Heart right ventricle (tissue), 16 donors: ENCODE measurements at regions not wholly inside any gene's neighbourhood (a gene's known extent, or its start where the extent isn't known, plus 50 kb on each side); places are given as distances from the start of the nearest gene placed in this dataset.

ENCODE experiments used
- ATAC-seq, 8 donors: fragments of 200-7000 bp; cut with Tn5 transposase; one replicate each; pipeline ENCODE4 v1.9.1; 2020; ENCODE audit warnings: mild to moderate bottlenecking in 8 of 8, moderate library complexity in 8 of 8, moderate number of reproducible peaks in 1 of 8
- DNase-seq, 2 donors: peaks; one replicate each; pipeline ENCODE4 v3.0.0-alpha.2; 2020
- H3K27ac ChIP-seq, 10 donors: fragments of 200-600 bp; sonication (generic) in 2 of 10; one replicate each; pipeline versions ENCODE4 v1.5.0 to v1.8.0; 2020 to 2022; ENCODE audit warnings: mild to moderate bottlenecking in 3 of 10
- H3K27me3 ChIP-seq, 7 donors: fragments of 200-600 bp; one replicate each; pipeline ENCODE4 v1.8.0; 2021 to 2022; ENCODE audit warnings: mild to moderate bottlenecking in 2 of 7
- H3K36me3 ChIP-seq, 9 donors: fragments of 200-600 bp; sonication (generic) in 1 of 9; one replicate each; pipeline versions ENCODE4 v1.5.0 to v1.8.0; 2020 to 2022; ENCODE audit warnings: mild to moderate bottlenecking in 2 of 9
- H3K4me1 ChIP-seq, 9 donors: fragments of 200-600 bp; sonication (generic) in 1 of 9; one replicate each; pipeline versions ENCODE4 v1.5.0 to v1.8.0; 2020 to 2022; ENCODE audit warnings: mild to moderate bottlenecking in 4 of 9
- H3K4me3 ChIP-seq, 10 donors: fragments of 200-600 bp; sonication (generic) in 2 of 10; one replicate each; pipeline versions ENCODE4 v1.5.0 to v1.8.0; 2020 to 2022; ENCODE audit warnings: mild to moderate bottlenecking in 7 of 10, moderate library complexity in 2 of 10
- H3K9me3 ChIP-seq, 11 donors: fragments of 200-600 bp in 10 of 11; sonication (generic) in 2 of 11; one replicate each; pipeline versions ENCODE4 v1.5.0 to v1.8.0; 2013 to 2022; ENCODE audit warnings: mild to moderate bottlenecking in 2 of 11, control low read depth in 1 of 11, moderate library complexity in 1 of 11
- WGBS, 2 donors: extraction: QIAGEN DNeasy Blood & Tissue Kit; methylation state at CpG; one replicate each; pipeline ENCODE4 v1.1.7; 2013; ENCODE audit warnings: inconsistent platforms in 1 of 2; 5-methylcytosine and 5-hydroxymethylcytosine counted together
- intact Hi-C, 10 donors: fragments of 100-400 bp; cut with DNase I; formaldehyde crosslinking; loops; one replicate each; pipeline versions ENCODE4 v1.11.1 to v1.14.2; 2022
- TF ChIP-seq, protein P1 (sequence below), 9 donors: fragments of 200-600 bp; sonication (generic) in 2 of 9; IDR thresholded peaks; one replicate each; pipeline versions ENCODE4 v1.5.0 to v1.8.0; 2021 to 2022; ENCODE audit warnings: antibody characterized with exemption in 9 of 9, mild to moderate bottlenecking in 5 of 9, moderate library complexity in 1 of 9
- donor health status: Arrhythmogenic right ventricular cardiomyopathy.
- donor health status: ischemic (EF 13 %, LVEDD 7.1; RV severe dilation, severe dysfunction).
- donor health status: healthy with polysubstance abuse.
- donor health status: DM: no; HTN: yes; CAD: no.
- donor health status: DM: no; HTN: no; CAD: no.
- donor health status: ischemic (EF 25% LVEDD 6.9; RV normal size, moderate dysfunction).
- donor health status: ischemic (EF 25% LVEDD 5.7; RV mildly dilated, moderate dysfunction).
- donor health status: healthy.
- donor health status: DM: yes; HTN: yes; CAD: no.
- donor health status: Ischemic cardiomyopathy.
- donor health status: ischemic (EF 35%, LVEDD 5.7; RV mildly dilated, moderate dysfunction).
- donor health status: nonischemic (EF 11% LVEDD 7.7; RV severe dilation, severe dysfunction).
- donor health status: DM: yes; HTN: yes; CAD: no.
- donor health status: PGD.
- donor health status: ischemic (EF 29% LVEDD 5.4; RV normal size, mild dysfunction).
- donor health status: nonischemic (EF 23%, LVEDD 6.1; RV moderate dilation, normal function).

DNA sequence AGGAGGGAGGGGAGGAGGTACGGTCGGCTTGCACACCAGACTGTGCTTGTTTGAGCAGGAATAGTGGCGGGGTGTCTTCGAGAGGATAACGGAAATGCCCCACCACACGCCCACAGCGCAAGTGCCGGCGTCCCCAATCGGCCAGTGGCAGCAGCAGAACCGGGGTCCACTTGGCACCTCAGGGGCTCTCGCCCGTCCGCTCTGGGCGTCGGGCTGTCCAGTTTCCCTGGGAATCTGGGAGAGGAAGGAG lies 53.7 kb downstream of the CCDC54 start:
- Histone ChIP-seq H3K27me3 (peaks cover 0 to 15% (median 0%) of the 10 kb centered on the region in 7 donors), H3K4me1 (peaks cover 0 to 28% (median 16%) of the 10 kb centered on the region in 9 donors), H3K9me3 (no peaks in the 10 kb centered on the region), H3K27ac (peak overlapping the region; percentile 87 to 99 (median 96)), H3K4me3 (peak overlapping the region; percentile 58 to 95 (median 85)), H3K36me3 (no peaks in the 10 kb centered on the region)
- TF ChIP-seq, protein P1, sequence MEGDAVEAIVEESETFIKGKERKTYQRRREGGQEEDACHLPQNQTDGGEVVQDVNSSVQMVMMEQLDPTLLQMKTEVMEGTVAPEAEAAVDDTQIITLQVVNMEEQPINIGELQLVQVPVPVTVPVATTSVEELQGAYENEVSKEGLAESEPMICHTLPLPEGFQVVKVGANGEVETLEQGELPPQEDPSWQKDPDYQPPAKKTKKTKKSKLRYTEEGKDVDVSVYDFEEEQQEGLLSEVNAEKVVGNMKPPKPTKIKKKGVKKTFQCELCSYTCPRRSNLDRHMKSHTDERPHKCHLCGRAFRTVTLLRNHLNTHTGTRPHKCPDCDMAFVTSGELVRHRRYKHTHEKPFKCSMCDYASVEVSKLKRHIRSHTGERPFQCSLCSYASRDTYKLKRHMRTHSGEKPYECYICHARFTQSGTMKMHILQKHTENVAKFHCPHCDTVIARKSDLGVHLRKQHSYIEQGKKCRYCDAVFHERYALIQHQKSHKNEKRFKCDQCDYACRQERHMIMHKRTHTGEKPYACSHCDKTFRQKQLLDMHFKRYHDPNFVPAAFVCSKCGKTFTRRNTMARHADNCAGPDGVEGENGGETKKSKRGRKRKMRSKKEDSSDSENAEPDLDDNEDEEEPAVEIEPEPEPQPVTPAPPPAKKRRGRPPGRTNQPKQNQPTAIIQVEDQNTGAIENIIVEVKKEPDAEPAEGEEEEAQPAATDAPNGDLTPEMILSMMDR (IDR thresholded peaks at IDR 0.05): no peak
- WGBS, 2 donors: 1% methylated on average over 14 to 16 of the region's 16 CpGs
- DNase-seq (peak in 1 of 2 donors; percentile 34), ATAC-seq (peak in 7 of 8 donors; percentile 9 to 42 (median 22))
- intact Hi-C loops: loop anchor here in 9 of 10 donors (2.0 to 10.0 kb wide), 9 partner anchors 91 to 194 kb away; partner anchors contain the start of gene BBX (in 5 of the 9)

DNA sequence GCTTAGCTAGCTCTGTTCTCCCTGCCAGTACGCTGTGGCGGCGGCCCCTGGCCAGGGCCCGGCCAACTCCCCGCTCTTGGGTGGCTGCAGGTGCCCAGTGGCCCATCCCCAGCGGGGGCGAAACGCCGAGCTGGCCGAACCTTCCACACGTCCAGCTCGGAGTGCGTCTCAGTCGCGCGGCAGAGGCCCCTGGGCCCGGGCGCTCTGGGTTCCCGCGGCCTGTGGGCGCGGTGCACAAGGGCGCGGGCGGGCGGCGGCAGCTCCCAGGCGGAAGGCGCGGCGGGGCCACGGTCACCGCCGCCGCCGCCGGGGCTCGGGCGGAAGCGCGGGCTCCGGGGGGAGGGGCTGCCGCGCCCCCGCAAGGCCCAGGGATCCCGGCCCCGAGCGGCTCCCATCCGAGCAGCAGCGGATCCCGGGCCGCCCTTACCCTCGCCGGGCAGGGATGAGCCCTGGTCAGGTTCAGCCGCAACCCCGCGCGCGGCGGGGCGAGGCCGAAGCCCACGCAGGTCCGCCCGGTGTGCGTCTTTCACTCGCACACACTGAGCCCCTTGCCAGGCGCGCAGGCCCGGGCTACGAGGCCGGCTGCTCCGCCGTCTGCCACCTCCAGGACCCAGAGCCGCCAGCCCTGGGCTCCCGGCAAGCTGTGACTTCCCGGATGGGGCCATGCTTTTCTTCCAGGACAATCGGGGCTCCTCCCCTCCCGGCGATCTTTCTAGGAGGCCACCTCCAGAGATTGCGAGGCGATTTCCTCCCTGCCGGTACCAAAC lies 54.2 kb downstream of the CCDC54 start:
- TF ChIP-seq, protein P1 (IDR thresholded peaks at IDR 0.05): no peak
- 0 to 1% methylated on average over 65 to 82 of the region's 83 CpGs for WGBS, 2 donors
- DNase-seq (peak; percentile 68 to 79), ATAC-seq (peak; percentile 51 to 88 (median 71))
- Histone ChIP-seq H3K4me1 (peaks cover 0 to 28% (median 16%) of the 10 kb centered on the region in 9 donors), H3K9me3 (no peaks in the 10 kb centered on the region), H3K27me3 (peaks cover 0 to 15% (median 0%) of the 10 kb centered on the region in 7 donors), H3K36me3 (no peaks in the 10 kb centered on the region), H3K27ac (peak overlapping the region; percentile 87 to 99 (median 96)), H3K4me3 (peak overlapping the region; percentile 58 to 95 (median 85))
- intact Hi-C loops: loop anchor here in 9 of 10 donors (2.0 to 10.0 kb wide), 9 partner anchors 91 to 195 kb away; partner anchors contain the start of gene BBX (in 5 of the 9)

DNA sequence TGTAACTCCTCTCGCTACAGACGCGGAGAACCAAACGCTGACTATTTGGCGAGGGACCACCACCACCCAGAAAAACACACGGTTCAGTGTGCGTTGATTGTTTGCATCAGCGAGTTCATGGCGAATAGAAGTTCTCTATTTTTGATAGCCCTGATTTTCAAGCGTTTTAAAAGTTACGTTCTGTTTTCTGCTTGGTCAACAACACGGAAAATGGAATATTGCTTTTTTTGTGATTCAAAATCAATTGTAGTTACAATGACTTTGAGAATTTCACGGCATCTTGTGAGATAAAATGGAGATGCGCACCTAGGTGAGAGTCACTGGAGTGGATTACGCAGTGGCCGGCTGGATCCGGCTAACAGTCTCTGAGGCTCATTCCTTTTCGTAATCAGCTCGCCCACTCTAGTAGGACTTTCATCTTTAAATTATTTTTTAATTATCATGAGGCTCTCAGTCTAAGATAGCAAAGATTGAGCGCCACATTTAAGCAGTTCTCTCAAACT lies 54.8 kb downstream of the CCDC54 start:
- intact Hi-C loops: loop anchor here in 7 of 10 donors (5.0 to 10.0 kb wide), 5 partner anchors 90 to 195 kb away; partner anchors contain the start of gene BBX (in 2 of the 7)
- Histone ChIP-seq H3K27me3 (peaks cover 0 to 15% (median 0%) of the 10 kb centered on the region in 7 donors), H3K36me3 (no peaks in the 10 kb centered on the region), H3K9me3 (no peaks in the 10 kb centered on the region), H3K4me1 (peaks cover 0 to 28% (median 16%) of the 10 kb centered on the region in 9 donors), H3K4me3 (peak overlapping the region; percentile 58 to 95 (median 85)), H3K27ac (peak overlapping the region; percentile 87 to 99 (median 96))
- no peak for ATAC-seq
- 4% methylated on average over 20 of the region's 20 CpGs for WGBS, 2 donors
- TF ChIP-seq, protein P1 (IDR thresholded peaks at IDR 0.05): peak in 1 of 9 donors; percentile 10
- DNase-seq: no peak

DNA sequence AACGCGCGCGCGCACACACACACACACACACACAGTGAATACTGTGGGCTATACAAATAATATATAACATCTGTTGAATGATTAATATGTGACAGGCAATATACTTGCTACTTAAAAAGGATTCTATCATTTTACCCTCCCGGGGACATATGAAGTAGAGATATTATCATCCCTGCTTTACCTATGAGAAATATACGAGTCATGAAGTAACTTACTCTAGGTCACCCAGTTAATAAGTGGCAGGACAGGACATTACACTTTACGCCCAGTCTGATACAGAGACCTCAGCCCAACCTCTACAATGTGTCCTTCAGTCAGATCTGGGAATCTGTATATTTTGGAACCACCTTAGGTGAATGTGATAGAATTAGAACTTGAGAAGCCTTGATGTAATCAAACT lies 55.4 kb downstream of the CCDC54 start:
- TF ChIP-seq, protein P1 (IDR thresholded peaks at IDR 0.05): no peak
- H3K4me3 ChIP-seq: peak overlapping the region in 5 of 10 donors; percentile 85 to 95 (median 88)
- peaks cover 0 to 28% (median 16%) of the 10 kb centered on the region in 9 donors for H3K4me1 ChIP-seq
- H3K36me3 ChIP-seq: no peaks in the 10 kb centered on the region
- peak overlapping the region in 1 of 10 donors; percentile 98 for H3K27ac ChIP-seq
- ATAC-seq (no peak), DNase-seq (no peak)
- intact Hi-C loops: loop anchor here in 7 of 10 donors (5.0 to 10.0 kb wide), 5 partner anchors 90 to 195 kb away; partner anchors contain the start of gene BBX (in 2 of the 7)
- H3K9me3 ChIP-seq: no peaks in the 10 kb centered on the region
- WGBS, 2 donors: 76 to 78% methylated on average over 8 of the region's 8 CpGs
- peaks cover 0 to 15% (median 0%) of the 10 kb centered on the region in 7 donors for H3K27me3 ChIP-seq
